ENCODE measurements at regions not wholly inside any gene's neighbourhood (a gene's known extent, or its start where the extent isn't known, plus 50 kb on each side); places are given as distances from the start of the nearest gene placed in this dataset.

- TF ChIP-seq CTCF (IDR thresholded peaks at IDR 0.05; ENCODE audit: low read depth, low read length) (no peak), EZH2phosphoT487 (IDR thresholded peaks at IDR 0.05; ENCODE audit: low read depth) (no peak)
These were observed 139.3 kb upstream of the ODAD2 start for GRCh38 chr10:28137907-28138880.
